Superior temporal gyrus (tissue), 1 donor: ENCODE measurements at regions not wholly inside any gene's neighbourhood (a gene's known extent, or its start where the extent isn't known, plus 50 kb on each side); places are given as distances from the start of the nearest gene placed in this dataset.

Source experiments
- DNase-seq: peaks from one replicate; pipeline ENCODE4 v3.0.0-alpha.2; 2016; ENCODE audit errors: extremely low spot score

DNA sequence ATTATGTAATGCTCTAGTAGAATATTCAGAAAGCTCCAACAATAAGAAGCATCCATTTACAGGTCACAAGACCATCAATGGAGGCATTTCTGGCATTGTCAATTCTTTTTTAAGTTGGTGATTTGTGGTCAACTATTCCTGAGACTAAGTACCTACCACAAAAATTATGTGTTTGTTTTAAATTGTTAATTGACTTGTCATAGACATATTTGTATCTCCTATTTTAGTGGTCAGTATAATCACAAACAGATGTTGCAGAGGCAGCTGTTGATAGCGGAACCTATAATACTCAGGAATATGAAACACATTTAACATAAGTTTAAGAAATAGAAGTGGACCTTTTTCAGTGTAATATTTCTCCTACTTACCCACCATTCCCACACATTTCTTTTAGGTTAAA, 430.1 kb downstream of the CCDC85A start:
- no peak for DNase-seq

DNA sequence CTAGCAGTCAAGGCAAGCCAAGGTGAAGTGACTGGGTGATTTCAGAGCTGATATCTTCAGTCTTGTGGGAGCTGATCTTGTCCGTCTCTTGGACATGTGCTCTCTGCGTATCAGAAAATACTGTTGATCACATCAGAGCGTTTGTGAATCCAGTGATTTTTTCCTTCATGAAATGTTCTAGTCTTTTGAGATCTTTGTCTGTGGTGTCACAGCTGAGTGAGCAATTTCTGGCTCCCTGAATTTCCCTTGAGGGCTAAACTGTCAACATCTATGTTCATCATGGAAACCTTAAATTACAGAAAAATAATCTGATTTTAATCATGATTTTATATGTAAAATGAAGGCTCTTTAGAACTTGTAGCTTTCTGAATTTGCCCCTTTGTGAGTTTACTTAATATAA, 432.0 kb downstream of the CCDC85A start:
- no peak for DNase-seq

DNA sequence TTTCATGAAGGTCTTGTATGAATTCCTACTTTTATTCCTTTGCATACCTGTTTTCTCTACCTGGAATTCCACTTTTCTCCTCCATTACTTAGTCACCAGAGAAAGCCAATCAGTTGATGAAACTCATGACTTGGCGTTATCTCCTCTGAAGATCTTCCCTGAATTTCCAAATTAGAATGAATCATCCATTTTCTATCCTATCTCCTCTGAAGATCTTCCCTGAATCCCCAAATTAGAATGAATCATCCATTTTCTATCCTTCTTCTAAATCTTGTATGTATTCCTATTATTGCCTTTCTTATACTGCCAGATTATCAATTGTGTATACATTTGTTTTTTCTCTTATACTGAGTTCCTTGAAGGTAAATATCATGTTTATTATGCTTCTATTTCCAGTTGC, 440.4 kb downstream of the CCDC85A start:
- DNase-seq: no peak

DNA sequence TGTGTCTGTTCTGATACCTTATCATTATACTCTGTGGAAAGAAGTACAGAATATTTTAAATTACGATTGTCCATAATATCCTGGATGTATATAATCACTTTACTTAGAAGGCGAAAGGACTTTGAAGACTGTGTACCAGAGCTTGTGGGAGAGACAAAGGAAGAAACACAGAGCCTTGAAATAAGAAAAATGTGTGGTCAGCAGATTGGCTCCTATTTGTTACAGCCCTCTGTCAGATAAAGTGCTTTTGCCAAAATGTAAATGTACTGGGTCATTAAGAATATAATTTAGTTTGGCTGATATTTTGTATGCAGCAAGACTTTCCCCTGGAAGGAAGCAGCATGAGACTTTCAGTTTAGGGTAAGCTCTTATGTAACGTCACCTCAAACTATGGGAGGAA, 443.1 kb downstream of the CCDC85A start:
- no peak for DNase-seq

DNA sequence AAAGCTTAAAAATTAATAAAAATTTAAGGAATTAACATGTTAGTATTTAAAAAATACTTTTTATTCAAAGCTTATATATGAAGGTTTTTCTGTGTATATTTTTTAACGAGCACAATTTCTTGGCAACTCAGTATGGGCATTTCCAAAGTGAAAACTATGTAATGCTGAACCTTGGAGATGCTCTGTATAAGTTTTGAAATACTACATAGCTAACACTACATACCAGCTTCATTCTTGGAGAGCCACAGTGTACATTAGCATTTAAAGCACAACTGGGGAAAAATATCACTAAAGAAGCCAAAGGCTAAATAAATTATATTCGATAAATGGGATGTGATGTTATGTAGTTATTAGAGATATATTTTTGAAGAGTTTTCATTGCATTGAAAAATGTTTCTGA, 446.5 kb downstream of the CCDC85A start:
- no peak for DNase-seq

DNA sequence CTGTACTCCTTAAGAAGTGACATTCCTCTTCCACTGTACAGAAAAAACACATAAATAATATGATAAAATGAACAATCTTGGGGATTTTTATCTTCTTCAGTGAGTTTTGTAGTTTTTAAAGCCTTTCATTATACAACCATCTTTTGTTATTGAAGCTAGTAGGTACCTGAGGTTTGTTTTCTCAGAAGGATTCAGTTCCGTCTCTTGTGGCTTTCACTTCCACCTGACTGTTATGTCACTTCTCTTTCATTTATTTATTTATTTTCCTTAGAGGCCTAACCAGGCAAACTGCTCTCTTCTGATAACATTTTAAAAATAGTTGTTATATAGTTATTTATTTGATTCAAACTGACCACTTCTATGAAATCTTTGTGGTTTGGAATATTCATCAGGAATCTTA, 464.2 kb downstream of the CCDC85A start:
- no peak for DNase-seq

DNA sequence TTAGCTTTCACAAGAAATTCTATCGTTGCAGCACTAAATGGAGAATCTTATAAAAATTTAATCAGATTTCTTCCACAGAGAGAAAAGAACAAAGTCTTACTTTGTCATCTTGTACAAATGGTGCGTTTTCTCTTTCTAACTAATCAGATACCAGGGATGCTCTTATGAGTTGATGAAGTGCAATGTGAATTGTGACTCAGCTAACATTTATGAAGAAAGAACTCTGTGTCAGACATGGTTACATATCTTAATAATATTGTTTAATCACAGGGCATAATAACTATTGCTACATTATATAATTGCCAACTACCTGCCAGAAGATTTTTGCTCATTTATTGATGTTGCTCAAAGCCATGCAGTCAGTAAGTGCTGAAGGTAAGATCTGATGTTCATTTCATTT, 465.0 kb downstream of the CCDC85A start:
- no peak for DNase-seq

DNA sequence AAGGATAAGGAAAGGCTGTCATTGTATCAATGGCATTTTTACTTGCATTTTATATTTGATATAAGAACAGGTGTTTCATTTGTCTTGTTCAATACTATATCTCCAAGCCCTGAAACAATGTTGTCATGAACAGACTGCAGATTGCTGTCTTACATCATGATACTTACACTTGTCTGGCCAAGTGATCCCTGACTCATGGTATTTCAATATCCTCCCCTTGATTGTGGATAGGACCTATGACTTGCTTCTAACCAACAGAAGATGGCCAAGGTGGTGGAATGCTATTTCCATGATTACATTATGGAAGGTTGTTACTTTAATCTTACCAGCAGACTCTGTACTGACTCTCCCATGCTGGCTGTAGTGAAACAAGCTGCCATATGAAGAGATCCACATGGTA, 471.1 kb downstream of the CCDC85A start:
- DNase-seq: no peak

DNA sequence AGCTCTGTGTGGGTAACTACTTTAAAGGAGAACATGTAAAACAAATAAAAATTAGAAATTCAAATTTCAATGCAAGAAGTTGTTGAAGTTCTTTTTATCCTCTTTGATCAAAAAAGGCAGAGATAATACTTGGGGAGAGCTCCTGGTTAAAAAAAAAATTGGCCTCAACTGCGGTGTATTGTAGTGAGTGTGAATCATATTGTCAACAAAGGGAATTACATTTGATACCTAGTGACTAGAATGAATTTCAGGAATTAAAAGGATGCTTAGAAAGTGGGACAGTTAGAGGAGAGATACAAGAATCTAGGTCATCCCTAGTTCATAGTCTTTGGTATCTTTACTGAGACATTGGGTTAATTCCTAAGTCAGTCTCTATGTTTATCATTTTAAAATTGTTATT, 473.0 kb downstream of the CCDC85A start:
- DNase-seq: no peak

DNA sequence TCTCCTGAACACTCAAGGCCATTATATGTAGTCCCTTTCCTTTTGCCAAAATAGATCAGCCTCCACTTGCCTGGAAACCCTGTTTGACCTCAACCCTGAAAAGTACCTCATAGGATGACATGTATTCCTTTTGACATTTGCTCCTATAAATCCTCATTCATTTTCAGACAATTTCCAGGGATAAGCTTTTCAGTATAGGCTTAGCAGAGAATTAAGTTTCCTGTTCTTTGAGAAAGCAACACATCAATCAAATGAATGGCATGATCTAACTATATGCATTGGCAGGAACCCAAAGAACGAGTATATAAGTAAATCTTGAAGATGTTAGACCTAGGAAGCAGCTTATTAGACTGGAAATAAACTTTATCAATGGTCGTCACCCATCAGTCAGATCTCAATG, 483.0 kb downstream of the CCDC85A start:
- no peak for DNase-seq

DNA sequence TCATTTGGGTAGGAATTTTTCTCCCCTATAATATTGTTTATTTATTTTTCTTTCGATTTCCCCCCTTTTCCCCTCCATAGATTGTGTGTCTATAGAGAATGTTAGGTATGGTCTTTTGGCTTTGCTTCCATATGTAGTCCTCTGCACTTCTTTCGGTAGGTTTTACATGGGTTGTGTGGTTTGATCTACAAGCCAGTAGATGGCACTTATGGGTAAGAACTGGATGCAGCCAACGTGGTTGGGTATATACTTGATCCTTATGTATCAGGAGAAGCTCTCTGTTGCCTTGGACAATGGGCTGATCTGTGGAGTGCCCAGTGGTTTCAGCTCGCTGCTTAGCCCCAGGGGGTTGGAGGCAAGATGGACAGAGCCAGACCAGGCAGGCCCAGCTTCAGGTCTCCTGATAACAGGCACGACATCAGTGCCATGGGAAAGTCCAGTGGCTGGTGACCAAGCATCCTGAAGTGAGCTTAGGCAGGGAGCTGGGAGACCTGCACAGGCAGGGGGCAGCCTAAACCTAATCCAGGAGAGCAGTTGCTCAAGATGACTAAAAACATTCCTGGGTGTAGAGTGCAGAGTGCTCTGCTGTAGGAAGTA, 488.3 kb downstream of the CCDC85A start:
- DNase-seq: no peak

DNA sequence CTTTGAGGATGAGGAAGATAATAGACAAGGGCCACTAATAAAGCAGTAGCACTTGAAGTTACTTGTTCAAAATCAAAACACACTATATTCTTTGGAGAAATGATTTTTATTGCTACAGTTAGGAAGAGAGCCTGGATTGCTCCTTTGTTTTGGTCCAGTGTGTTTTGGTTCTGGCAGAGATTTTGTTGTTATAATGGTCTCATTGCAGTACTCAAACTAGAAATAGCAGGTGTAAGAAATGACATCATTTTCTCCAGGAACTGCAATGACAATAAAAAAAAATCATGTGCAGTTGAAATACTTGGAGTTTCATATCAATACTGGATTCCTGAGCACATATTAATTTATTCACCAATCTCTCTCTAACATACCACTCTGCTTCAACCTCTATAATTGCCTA, 490.3 kb downstream of the CCDC85A start:
- no peak for DNase-seq

DNA sequence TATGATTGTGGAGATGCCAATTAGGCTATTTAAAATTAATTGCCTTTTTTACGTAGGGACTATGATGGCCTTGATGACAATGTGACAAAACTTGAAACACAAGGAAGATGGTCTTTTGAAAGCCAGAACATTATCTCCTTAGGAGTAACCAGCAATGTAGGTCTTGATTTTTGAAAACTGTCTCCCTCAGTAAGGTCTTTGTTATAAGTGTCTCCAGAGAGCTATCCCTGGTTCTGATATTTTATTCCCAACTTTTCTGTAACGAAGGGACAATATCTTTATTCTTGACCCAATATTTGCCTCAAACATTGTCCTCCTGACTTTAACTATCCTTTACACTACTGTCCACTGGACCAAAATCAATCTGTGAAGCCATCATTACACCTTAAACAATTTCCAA, 493.2 kb downstream of the CCDC85A start:
- no peak for DNase-seq

DNA sequence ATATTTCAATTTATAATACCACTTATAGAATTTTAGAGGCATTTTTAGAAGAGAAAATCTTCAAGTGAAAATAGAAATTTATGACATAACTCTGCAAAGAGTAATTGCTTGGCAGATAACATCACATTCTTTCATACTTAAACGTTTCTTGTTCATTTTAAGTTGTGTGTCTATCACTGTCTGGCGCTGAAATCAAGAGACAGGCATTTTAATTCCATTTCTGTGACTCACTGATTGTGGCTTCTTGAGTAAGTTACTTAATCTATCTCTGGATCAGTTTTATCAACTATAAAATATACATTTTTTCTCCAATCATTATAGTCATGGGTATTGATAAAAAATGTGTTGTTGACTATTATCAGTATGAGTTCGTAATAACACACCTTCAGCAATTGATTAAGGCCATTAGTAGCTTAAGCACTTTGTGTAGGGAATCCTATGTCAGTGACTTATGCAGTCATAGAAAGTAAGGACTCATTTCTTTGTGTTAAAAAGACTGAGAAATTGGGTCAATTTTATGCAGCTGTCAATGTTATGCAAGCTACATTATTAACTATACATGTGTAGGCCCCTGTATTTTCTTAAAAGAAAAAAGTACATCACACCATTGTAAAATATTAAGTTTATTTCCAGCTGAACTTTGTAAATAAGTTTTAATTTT, 497.3 kb downstream of the CCDC85A start:
- DNase-seq: no peak

DNA sequence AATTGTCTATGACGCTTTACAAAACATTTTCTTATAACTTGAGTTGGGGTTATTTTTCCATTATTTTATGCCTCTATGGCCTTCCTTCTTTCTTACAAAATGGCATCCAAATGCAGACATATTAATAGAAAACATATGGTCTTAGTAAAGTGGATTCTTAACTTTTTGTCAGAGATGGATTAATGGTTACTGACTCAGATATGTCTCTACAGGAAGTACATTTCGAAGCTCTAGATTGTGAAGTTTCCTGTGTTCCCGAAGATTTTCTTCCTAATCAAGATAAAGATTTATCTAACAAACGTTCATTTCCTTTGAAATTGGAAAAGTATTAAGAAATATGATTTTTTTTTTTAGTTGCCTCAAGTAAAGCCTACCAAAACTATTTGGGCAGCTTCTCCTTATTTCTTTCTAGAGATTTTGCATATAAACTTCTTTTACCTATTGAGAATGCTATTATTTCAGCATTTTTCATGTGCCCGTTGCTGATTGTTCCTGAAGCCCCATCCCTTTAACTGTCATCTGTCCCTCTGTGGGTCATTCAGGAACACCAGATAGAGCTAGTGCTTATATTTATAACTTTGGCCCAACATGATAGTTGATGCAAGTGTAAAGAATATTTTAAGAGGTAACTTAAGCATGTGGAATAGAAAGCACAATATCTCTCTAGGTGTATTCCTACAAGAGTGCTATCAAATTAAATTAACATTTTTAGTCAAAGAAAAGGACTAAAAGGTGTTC, 498.0 kb downstream of the CCDC85A start:
- DNase-seq: no peak

DNA sequence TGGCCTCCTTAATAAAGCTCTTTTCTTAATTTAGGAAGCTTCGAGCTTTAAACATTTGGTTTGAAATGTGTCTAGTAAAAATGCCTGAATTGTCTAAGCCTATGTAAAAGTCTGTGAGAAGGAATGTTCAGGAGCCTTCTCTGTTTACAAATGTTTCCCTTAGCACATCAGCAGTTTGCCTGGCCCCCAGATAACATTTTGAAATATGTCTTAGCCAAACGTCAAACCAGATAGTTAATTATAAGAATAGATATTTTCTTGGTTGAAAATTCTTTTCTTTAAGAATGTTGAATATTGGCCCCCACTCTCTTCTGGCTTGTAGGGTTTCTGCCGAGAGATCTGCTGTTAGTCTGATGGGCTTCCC, 498.6 kb downstream of the CCDC85A start:
- DNase-seq: no peak

DNA sequence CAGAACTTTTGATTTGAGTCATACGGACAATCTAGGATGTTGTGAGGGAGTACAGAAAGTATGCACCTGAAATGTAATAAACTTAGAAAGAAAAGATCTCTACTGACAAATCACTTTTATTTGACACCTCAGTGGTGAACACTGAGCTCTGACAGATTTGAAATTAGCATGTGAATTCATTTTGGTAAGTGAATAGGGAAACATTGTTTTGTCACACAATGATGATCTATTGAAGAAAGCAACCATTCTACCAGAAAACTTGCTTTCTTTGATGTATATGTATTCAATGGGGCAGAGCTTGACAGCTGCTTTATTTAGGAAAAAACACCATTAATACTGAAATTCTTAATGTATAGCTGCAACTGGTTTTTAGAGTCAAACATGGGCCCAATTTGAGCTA, 500.5 kb downstream of the CCDC85A start:
- DNase-seq: no peak

DNA sequence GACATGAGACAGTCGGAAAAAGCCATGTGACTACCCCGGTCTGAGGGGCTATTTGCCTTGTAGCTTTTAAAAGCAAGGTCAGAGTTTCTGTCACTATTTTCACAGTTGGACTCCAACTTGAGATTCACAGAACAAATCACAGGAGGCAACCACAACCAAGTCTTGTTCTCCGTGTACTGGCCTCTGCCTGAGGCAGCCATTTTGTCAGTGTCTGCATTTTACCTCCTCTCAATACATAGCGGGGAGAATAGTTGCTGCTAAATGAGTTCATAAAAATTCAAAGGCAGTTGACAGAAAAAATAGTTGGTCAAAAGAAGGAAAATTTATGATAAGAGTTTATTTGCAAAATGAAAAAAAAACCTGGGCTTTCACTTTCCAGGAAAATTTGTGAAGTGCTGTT, 501.4 kb downstream of the CCDC85A start:
- no peak for DNase-seq

DNA sequence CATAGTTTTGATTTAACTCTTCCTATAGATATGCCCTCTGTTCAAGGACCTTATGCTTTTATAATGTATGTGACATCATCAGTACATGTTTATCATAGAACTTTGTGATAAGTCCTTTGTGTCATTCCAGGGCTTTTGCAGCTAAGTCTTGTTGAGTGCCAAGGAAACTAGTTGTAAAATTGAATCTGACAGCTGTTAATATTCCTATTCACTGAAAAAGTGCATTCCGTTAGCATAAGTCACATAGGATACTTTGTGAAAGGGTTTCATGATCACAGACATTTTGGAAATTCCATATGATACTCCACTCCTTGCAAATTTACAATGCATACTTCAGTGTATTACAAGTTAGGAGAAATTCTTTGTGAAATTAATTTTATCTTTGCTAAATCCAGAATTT, 503.4 kb downstream of the CCDC85A start:
- DNase-seq: no peak

DNA sequence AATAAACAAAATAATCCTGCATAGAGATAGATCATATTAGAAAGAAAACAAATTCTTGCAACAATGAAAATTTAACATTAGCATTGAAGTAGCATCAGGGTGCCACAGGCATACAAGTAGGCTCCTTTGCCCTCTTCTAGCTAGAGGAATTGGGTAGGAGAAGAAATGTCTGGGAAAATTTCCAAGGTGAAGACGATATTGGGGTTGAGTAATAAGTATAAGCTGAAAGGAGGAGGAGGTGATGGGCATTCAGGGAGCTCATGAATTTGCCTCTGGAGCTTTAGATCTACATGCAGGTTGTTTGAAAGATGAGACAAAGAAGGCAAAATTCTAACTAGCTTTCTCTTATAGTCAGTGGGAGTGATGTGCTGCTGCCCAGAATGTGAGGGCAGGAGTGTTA, 504.9 kb downstream of the CCDC85A start:
- no peak for DNase-seq

DNA sequence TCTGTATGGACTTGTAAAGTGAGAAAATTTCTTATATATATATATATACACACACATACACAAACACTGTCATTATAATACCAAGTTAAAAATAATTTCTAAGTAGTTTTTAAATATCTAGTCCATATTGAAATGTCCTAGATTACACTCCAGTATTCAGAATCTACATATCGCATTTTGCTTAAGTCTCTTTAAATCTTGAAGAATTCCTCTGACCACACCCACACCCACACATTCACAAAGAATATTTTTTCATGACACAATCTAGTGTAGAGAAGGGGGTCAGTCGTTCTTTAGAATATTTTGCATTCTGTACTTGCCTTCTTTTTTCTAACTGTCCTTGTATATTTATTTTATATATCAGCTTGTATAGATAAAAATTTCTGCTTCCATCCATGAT, 509.7 kb downstream of the CCDC85A start:
- DNase-seq: no peak

DNA sequence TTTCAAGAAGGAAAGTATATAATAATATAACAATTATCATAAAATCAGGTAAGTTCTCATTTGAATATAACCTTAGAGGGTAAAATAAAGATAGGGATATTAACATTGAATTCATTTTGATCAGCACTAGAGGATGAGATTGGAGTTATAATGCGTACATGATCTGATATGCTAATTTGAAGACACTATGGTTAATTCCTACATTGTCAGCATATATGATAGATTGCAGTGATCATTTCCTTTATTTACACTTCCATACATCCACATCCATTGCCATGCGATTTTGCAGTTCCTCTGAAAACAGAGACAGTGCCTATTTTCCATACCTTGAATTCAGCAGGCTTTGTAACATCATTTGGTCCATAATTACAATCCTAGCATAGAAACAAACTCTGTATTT, 519.2 kb downstream of the CCDC85A start:
- DNase-seq: no peak

DNA sequence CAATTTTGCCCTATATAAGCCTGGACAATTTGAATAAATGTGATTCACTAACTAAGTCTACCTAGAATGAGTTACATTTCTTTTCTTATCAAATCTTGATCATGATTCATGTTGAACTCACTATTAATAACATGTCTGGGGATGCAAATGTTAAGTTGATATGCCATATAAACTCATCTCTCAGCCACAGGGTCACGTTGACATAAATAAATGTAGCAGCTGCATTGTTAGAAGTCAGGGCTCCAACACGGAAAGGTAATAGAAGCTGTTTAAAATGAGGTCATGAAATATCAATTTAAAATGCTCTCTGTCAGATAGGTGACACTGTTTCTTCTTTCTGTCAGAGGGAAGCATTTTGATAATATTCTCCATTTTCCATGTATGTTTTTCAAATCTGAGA, 521.9 kb downstream of the CCDC85A start:
- no peak for DNase-seq

DNA sequence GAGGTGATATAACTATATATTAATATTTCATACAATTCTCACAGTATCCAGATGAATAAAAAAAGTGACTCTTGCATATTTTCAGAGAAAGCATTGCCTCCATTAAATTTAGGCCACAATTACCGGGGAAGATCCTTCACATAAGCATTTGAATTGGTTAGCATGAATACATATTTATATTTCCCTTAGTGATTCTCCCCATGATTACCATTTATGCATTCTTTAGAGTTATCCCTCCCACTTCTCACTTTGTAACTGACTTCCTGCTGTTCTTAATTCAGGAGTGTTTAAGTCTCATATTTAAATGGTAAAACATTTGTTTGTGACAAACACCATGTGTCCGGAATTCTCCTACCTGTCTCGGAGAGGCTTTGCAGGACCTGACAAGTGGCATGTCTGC, 523.4 kb downstream of the CCDC85A start:
- DNase-seq: no peak
